ENCODE measurements at regions not wholly inside any gene's neighbourhood (a gene's known extent, or its start where the extent isn't known, plus 50 kb on each side); places are given as distances from the start of the nearest gene placed in this dataset.
A peak's percentile ranks its signal among the peaks of the same experiment; 100 is the strongest.
"Not testable (repeated sequence)": the region's sequence is repeated elsewhere in the genome, so short reads cannot be mapped to it uniquely, and the experiment has no call there.

- ATAC-seq; H3K9me3 Mint-ChIP-seq; H3K27ac Mint-ChIP-seq; DNase-seq (ENCODE audit: low spot score in 2 of 2); H3K36me3 Mint-ChIP-seq: not testable (repeated sequence)
Measured at GRCh38 chr16:16448423-16448822, 69.5 kb downstream of the NPIPA7 start.

- not testable (repeated sequence) for H3K9me3 Mint-ChIP-seq; H3K36me3 Mint-ChIP-seq; ATAC-seq; DNase-seq (ENCODE audit: low spot score in 2 of 2); H3K27ac Mint-ChIP-seq
Measured at GRCh38 chr16:16449712-16450237, 70.8 kb downstream of the NPIPA7 start.

- not testable (repeated sequence) for H3K27ac Mint-ChIP-seq; DNase-seq (ENCODE audit: low spot score in 2 of 2); H3K36me3 Mint-ChIP-seq; H3K9me3 Mint-ChIP-seq; ATAC-seq
Measured at GRCh38 chr16:16451721-16452410, 72.9 kb downstream of the NPIPA7 start.

- ATAC-seq; DNase-seq (ENCODE audit: low spot score in 2 of 2); H3K9me3 Mint-ChIP-seq; H3K36me3 Mint-ChIP-seq; H3K27ac Mint-ChIP-seq: not testable (repeated sequence)
Measured at GRCh38 chr16:16458579-16458978, 79.6 kb downstream of the NPIPA7 start.

- not testable (repeated sequence) for H3K27ac Mint-ChIP-seq; H3K9me3 Mint-ChIP-seq; H3K36me3 Mint-ChIP-seq; DNase-seq (ENCODE audit: low spot score in 2 of 2); ATAC-seq
Measured at GRCh38 chr16:16463792-16464191, 84.9 kb downstream of the NPIPA7 start.

- not testable (repeated sequence) for DNase-seq (ENCODE audit: low spot score in 2 of 2); H3K36me3 Mint-ChIP-seq; ATAC-seq; H3K9me3 Mint-ChIP-seq; H3K27ac Mint-ChIP-seq
Measured at GRCh38 chr16:16488919-16489318, 110.0 kb downstream of the NPIPA7 start.

GRCh38 chr16:16489466-16489865 lies 110.5 kb downstream of the NPIPA7 start:
- H3K9me3 Mint-ChIP-seq; H3K27ac Mint-ChIP-seq; ATAC-seq; DNase-seq (ENCODE audit: low spot score in 2 of 2); H3K36me3 Mint-ChIP-seq: not testable (repeated sequence)

- not testable (repeated sequence) for H3K9me3 Mint-ChIP-seq; H3K27ac Mint-ChIP-seq; ATAC-seq; DNase-seq (ENCODE audit: low spot score in 2 of 2); H3K36me3 Mint-ChIP-seq
Measured at GRCh38 chr16:16494114-16494513, 115.2 kb downstream of the NPIPA7 start.

GRCh38 chr16:16494998-16495397 lies 116.1 kb downstream of the NPIPA7 start:
- ATAC-seq; DNase-seq (ENCODE audit: low spot score in 2 of 2); H3K36me3 Mint-ChIP-seq; H3K27ac Mint-ChIP-seq; H3K9me3 Mint-ChIP-seq: not testable (repeated sequence)

GRCh38 chr16:16499875-16500274 lies 120.9 kb downstream of the NPIPA7 start:
- H3K9me3 Mint-ChIP-seq; H3K27ac Mint-ChIP-seq; H3K36me3 Mint-ChIP-seq; ATAC-seq; DNase-seq (ENCODE audit: low spot score in 2 of 2): not testable (repeated sequence)

- H3K27ac Mint-ChIP-seq; H3K9me3 Mint-ChIP-seq; DNase-seq (ENCODE audit: low spot score in 2 of 2); H3K36me3 Mint-ChIP-seq; ATAC-seq: not testable (repeated sequence)
Measured at GRCh38 chr16:16507041-16507440, 128.1 kb downstream of the NPIPA7 start.

GRCh38 chr16:16508344-16508743 lies 129.4 kb downstream of the NPIPA7 start:
- not testable (repeated sequence) for ATAC-seq; H3K9me3 Mint-ChIP-seq; H3K36me3 Mint-ChIP-seq; DNase-seq (ENCODE audit: low spot score in 2 of 2); H3K27ac Mint-ChIP-seq

GRCh38 chr16:16519395-16519794 lies 140.5 kb downstream of the NPIPA7 start:
- DNase-seq (ENCODE audit: low spot score in 2 of 2); H3K27ac Mint-ChIP-seq; ATAC-seq; H3K36me3 Mint-ChIP-seq; H3K9me3 Mint-ChIP-seq: not testable (repeated sequence)

GRCh38 chr16:16521239-16522002 lies 142.5 kb downstream of the NPIPA7 start:
- not testable (repeated sequence) for H3K27ac Mint-ChIP-seq; H3K36me3 Mint-ChIP-seq; H3K9me3 Mint-ChIP-seq; ATAC-seq; DNase-seq (ENCODE audit: low spot score in 2 of 2)

GRCh38 chr16:16526998-16527397 lies 148.1 kb downstream of the NPIPA7 start:
- not testable (repeated sequence) for H3K27ac Mint-ChIP-seq; H3K36me3 Mint-ChIP-seq; DNase-seq (ENCODE audit: low spot score in 2 of 2); H3K9me3 Mint-ChIP-seq; ATAC-seq

- not testable (repeated sequence) for DNase-seq (ENCODE audit: low spot score in 2 of 2); H3K9me3 Mint-ChIP-seq; H3K27ac Mint-ChIP-seq; H3K36me3 Mint-ChIP-seq
- peak; percentile 63 to 64 for ATAC-seq
Measured at GRCh38 chr16:16530744-16531143, 151.8 kb downstream of the NPIPA7 start.

- not testable (repeated sequence) for H3K27ac Mint-ChIP-seq; DNase-seq (ENCODE audit: low spot score in 2 of 2); ATAC-seq; H3K9me3 Mint-ChIP-seq; H3K36me3 Mint-ChIP-seq
Measured at GRCh38 chr16:16535565-16535964, 156.6 kb downstream of the NPIPA7 start.
